Transverse colon (tissue), 4 donors: ENCODE measurements at regions not wholly inside any gene's neighbourhood (a gene's known extent, or its start where the extent isn't known, plus 50 kb on each side); places are given as distances from the start of the nearest gene placed in this dataset.

Source experiments
- POLR2AphosphoS5 ChIP-seq, 3 donors: sonication (generic); formaldehyde crosslinking; IDR thresholded peaks; one replicate each; pipeline ENCODE4 v1.6.1; 2016; ENCODE audit warnings: antibody characterized with exemption in 3 of 3
- TF ChIP-seq, protein P1 (sequence below), 5 experiments: fragments of 200-600 bp in 3 of 5; fragments of 450-650 bp in 2 of 5; sonication (generic) in 3 of 5; IDR thresholded peaks; 1 replicate in 2 of 5; 2 replicates in 3 of 5; pipeline ENCODE4 v1.5.1; 2016 to 2017; ENCODE audit warnings: antibody characterized with exemption in 5 of 5, inconsistent platforms in 3 of 5, mild to moderate bottlenecking in 2 of 5, moderate library complexity in 1 of 5

DNA sequence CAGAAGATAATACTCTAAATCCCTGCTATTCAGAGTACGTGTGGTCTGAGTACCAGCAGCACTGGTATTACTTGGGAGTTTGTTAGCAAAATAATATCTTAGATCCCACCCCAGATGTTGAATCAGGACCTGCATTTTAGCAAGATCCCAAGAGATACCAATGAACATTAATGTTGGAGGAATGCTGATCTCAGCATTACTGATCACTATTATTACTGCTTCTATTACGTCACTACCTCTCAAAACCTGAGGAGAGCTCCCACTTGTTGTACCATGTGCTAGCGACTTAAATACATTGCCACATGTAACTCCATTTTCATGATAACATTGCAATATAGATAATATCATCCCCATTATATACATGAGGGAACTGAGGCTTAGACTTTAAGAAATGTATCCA lies 185.2 kb downstream of the SPRY1 start:
- TF ChIP-seq POLR2AphosphoS5 (IDR thresholded peaks at IDR 0.05): no peak
- TF ChIP-seq, protein P1, sequence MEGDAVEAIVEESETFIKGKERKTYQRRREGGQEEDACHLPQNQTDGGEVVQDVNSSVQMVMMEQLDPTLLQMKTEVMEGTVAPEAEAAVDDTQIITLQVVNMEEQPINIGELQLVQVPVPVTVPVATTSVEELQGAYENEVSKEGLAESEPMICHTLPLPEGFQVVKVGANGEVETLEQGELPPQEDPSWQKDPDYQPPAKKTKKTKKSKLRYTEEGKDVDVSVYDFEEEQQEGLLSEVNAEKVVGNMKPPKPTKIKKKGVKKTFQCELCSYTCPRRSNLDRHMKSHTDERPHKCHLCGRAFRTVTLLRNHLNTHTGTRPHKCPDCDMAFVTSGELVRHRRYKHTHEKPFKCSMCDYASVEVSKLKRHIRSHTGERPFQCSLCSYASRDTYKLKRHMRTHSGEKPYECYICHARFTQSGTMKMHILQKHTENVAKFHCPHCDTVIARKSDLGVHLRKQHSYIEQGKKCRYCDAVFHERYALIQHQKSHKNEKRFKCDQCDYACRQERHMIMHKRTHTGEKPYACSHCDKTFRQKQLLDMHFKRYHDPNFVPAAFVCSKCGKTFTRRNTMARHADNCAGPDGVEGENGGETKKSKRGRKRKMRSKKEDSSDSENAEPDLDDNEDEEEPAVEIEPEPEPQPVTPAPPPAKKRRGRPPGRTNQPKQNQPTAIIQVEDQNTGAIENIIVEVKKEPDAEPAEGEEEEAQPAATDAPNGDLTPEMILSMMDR (IDR thresholded peaks at IDR 0.05): no peak
